CD4-positive, CD25-positive, alpha-beta regulatory T cell (primary cell): ENCODE measurements at regions not wholly inside any gene's neighbourhood (a gene's known extent, or its start where the extent isn't known, plus 50 kb on each side); places are given as distances from the start of the nearest gene placed in this dataset.

Experiments
- ATAC-seq, 2 donors: fragments of 150-1000 bp; cut with Tn5 transposase; one replicate each; pipeline ENCODE4 v1.10.0; 2021; ENCODE audit warnings: low read depth in 2 of 2, moderate number of reproducible peaks in 2 of 2, moderate library complexity in 1 of 2
- DNase-seq, 3 donors: peaks; one replicate each; pipeline versions ENCODE4 v3.0.0 to v3.0.0-alpha.2; 2012 to 2022; ENCODE audit warnings: mixed read lengths in 1 of 3
- H3K27ac ChIP-seq: one replicate; pipeline ENCODE4 v1.7.0; 2013; ENCODE audit warnings: mild to moderate bottlenecking, low read length; ENCODE audit not compliant: insufficient read depth, poor library complexity, severe bottlenecking
- H3K27me3 ChIP-seq: one replicate; pipeline ENCODE4 v1.7.0; 2013; ENCODE audit warnings: low read length; ENCODE audit not compliant: control insufficient read depth, insufficient read depth
- H3K36me3 ChIP-seq: one replicate; pipeline ENCODE4 v1.7.0; 2013; ENCODE audit warnings: mild to moderate bottlenecking, low read length, moderate library complexity; ENCODE audit not compliant: control insufficient read depth, insufficient read depth
- H3K4me1 ChIP-seq: 2 replicates; pipeline ENCODE4 v1.7.0; 2013; ENCODE audit warnings: mild to moderate bottlenecking, low read length; ENCODE audit not compliant: insufficient read depth, control insufficient read depth, poor library complexity, severe bottlenecking
- H3K4me3 ChIP-seq: one replicate; pipeline ENCODE4 v1.7.0; 2013; ENCODE audit warnings: low read depth, mild to moderate bottlenecking, low read length, moderate library complexity
- H3K9me3 ChIP-seq, 2 experiments: 1 replicate in 1 of 2; 2 replicates in 1 of 2; pipeline ENCODE4 v1.7.0; 2013; ENCODE audit warnings: low read length in 2 of 2, mild to moderate bottlenecking in 1 of 2, moderate library complexity in 1 of 2; ENCODE audit not compliant: control insufficient read depth in 2 of 2
- H3K27ac Mint-ChIP-seq, 3 donors: one replicate each; pipeline ENCODE4 v1.8.0; 2020 to 2022; ENCODE audit warnings: mild to moderate bottlenecking in 3 of 3, mixed read lengths in 3 of 3, moderate library complexity in 2 of 3
- H3K27me3 Mint-ChIP-seq: one replicate; pipeline ENCODE4 v1.8.0; 2022; ENCODE audit warnings: mild to moderate bottlenecking, mixed read lengths
- H3K36me3 Mint-ChIP-seq: one replicate; pipeline ENCODE4 v1.8.0; 2020; ENCODE audit warnings: mixed read lengths
- H3K4me1 Mint-ChIP-seq, 4 donors: one replicate each; pipeline ENCODE4 v1.8.0; 2020 to 2022; ENCODE audit warnings: mixed read lengths in 4 of 4, mild to moderate bottlenecking in 1 of 4
- H3K4me3 Mint-ChIP-seq, 4 donors: one replicate each; pipeline ENCODE4 v1.8.0; 2020 to 2022; ENCODE audit warnings: mild to moderate bottlenecking in 4 of 4, mixed read lengths in 4 of 4, moderate library complexity in 3 of 4
- H3K9me3 Mint-ChIP-seq, 7 donors: one replicate each; pipeline ENCODE4 v1.8.0; 2020 to 2022; ENCODE audit warnings: mixed read lengths in 7 of 7, mild to moderate bottlenecking in 3 of 7, moderate library complexity in 2 of 7

GRCh38 chr6:81340946-81341345 is 411.5 kb downstream of the TENT5A start:
- Histone ChIP-seq H3K4me1 (no peaks in the 10 kb centered on the region), H3K9me3 (no peaks in the 10 kb centered on the region), H3K27me3 (no peaks in the 10 kb centered on the region), H3K36me3 (no peaks in the 10 kb centered on the region), H3K4me3 (no peak overlapping the region), H3K27ac (no peak overlapping the region)
- no peak overlapping the region for H3K4me3 Mint-ChIP-seq
- DNase-seq (no peak), ATAC-seq (no peak)
- no peaks in the 10 kb centered on the region for H3K36me3 Mint-ChIP-seq
- H3K9me3 Mint-ChIP-seq, result peaks cover 3 to 26% (median 9%) of the 10 kb centered on the region in 7 donors
- no peak overlapping the region for H3K27ac Mint-ChIP-seq
- no peaks in the 10 kb centered on the region for H3K27me3 Mint-ChIP-seq
- no peaks in the 10 kb centered on the region for H3K4me1 Mint-ChIP-seq

- H3K36me3 Mint-ChIP-seq, result no peaks in the 10 kb centered on the region
- Histone ChIP-seq H3K9me3 (peaks cover 0 to 3% of the 10 kb centered on the region in 2 experiments), H3K27ac (no peak overlapping the region), H3K27me3 (no peaks in the 10 kb centered on the region), H3K4me1 (no peaks in the 10 kb centered on the region), H3K4me3 (no peak overlapping the region), H3K36me3 (no peaks in the 10 kb centered on the region)
- DNase-seq (no peak), ATAC-seq (no peak)
- H3K4me3 Mint-ChIP-seq, result no peak overlapping the region
- no peak overlapping the region for H3K27ac Mint-ChIP-seq
- no peaks in the 10 kb centered on the region for H3K27me3 Mint-ChIP-seq
- H3K9me3 Mint-ChIP-seq, result peaks cover 0 to 10% (median 2%) of the 10 kb centered on the region in 7 donors
- H3K4me1 Mint-ChIP-seq, result no peaks in the 10 kb centered on the region
These were observed 421.0 kb downstream of the TENT5A start for GRCh38 chr6:81331526-81331925.

GRCh38 chr6:81328700-81329099 is 423.8 kb downstream of the TENT5A start:
- H3K36me3 ChIP-seq, result no peaks in the 10 kb centered on the region
- no peaks in the 10 kb centered on the region for H3K36me3 Mint-ChIP-seq

DNA sequence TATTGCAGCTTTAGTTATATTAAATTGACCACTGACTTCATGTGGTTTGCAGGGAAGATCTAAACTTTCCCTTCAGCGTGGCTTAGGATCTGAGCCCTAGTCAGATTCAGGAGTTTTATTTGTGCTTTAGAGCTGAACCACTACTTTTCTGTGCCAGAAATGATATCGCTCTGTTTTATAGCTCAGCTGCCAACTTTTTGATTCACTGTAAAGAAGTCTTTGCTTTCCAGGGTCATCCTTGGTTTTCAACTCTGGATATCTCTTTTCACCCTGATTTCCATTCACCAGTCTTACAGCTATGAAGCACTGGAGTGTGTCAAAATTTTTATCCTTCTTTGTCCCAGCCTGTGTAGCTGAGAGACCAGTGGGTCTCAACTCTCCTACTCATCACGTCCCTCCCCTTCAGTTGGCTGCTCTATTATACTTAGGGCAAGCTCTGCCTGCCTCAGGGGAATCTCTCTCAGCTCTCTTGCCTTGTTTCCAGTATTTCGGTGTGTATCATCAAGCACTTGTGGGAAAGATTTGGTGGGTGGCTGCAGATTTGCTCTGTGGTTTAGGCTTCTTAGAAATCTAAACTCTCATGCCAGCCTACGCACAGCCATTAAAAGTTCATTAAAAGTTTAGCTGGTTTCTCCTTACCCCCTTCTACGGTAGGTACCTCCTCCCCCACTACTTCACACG is 425.5 kb downstream of the TENT5A start:
- Histone ChIP-seq H3K9me3 (no peaks in the 10 kb centered on the region), H3K4me1 (no peaks in the 10 kb centered on the region), H3K27ac (no peak overlapping the region), H3K4me3 (no peak overlapping the region), H3K36me3 (no peaks in the 10 kb centered on the region), H3K27me3 (no peaks in the 10 kb centered on the region)
- ATAC-seq, result no peak
- H3K9me3 Mint-ChIP-seq, result peaks cover 0 to 5% (median 2%) of the 10 kb centered on the region in 7 donors
- DNase-seq, result no peak
- no peaks in the 10 kb centered on the region for H3K4me1 Mint-ChIP-seq
- no peak overlapping the region for H3K27ac Mint-ChIP-seq
- H3K36me3 Mint-ChIP-seq, result no peaks in the 10 kb centered on the region
- no peak overlapping the region for H3K4me3 Mint-ChIP-seq
- H3K27me3 Mint-ChIP-seq, result no peaks in the 10 kb centered on the region

More at GRCh38 chr6:81328700-81329099, 423.8 kb downstream of the TENT5A start:
- peaks cover 0 to under 1% of the 10 kb centered on the region in 2 experiments for H3K9me3 ChIP-seq
- Mint-ChIP-seq H3K27me3 (no peaks in the 10 kb centered on the region), H3K4me1 (no peaks in the 10 kb centered on the region), H3K4me3 (no peak overlapping the region), H3K27ac (no peak overlapping the region), H3K9me3 (peaks cover 0 to 7% (median 1%) of the 10 kb centered on the region in 7 donors)
- DNase-seq (no peak), ATAC-seq (no peak)
- no peak overlapping the region for H3K27ac ChIP-seq
- H3K4me1 ChIP-seq, result no peaks in the 10 kb centered on the region
- H3K4me3 ChIP-seq, result no peak overlapping the region
- no peaks in the 10 kb centered on the region for H3K27me3 ChIP-seq

GRCh38 chr6:81309811-81310210 is 442.7 kb downstream of the TENT5A start:
- Mint-ChIP-seq H3K27me3 (no peaks in the 10 kb centered on the region), H3K9me3 (peaks cover 3 to 12% (median 6%) of the 10 kb centered on the region in 7 donors), H3K27ac (no peak overlapping the region), H3K4me1 (peaks cover 0 to 5% (median 0%) of the 10 kb centered on the region in 4 donors), H3K36me3 (no peaks in the 10 kb centered on the region), H3K4me3 (no peak overlapping the region)
- no peaks in the 10 kb centered on the region for H3K36me3 ChIP-seq
- ATAC-seq (no peak), DNase-seq (no peak)
- no peaks in the 10 kb centered on the region for H3K9me3 ChIP-seq
- no peak overlapping the region for H3K27ac ChIP-seq
- no peaks in the 10 kb centered on the region for H3K27me3 ChIP-seq
- H3K4me1 ChIP-seq, result no peaks in the 10 kb centered on the region
- H3K4me3 ChIP-seq, result no peak overlapping the region

DNA sequence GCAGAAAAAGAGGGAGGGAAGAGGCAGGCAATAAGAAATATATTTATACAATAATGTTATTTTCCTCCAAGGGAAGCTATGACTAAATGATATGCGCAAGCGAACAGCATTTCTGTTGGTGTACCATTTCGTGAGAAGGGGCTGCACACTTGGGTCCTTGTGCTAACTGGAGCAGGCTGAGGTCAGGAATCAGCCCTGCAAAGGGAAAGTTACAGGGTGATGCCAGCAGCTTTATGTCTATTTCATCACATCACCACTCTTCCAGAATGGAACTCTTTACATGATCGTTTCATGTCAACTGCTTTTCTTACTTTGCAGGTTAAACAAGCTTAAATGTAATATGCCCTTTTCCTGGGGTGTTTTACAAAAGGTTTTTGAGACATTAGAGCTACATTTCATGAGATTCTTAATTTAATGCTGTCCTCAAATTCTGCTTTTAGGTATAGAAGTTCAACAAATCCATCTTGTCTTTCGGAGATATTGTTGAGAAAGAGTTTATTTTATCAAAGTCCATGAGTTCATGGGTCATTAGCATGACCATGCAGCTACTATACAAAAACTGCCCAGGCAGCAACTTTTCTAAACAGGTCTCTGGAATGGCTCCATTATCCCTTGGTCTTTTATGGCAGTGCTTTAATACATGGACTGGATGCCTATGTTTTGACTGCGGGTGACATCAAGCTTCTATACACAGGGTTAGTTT is 443.8 kb downstream of the TENT5A start:
- no peaks in the 10 kb centered on the region for H3K4me1 ChIP-seq
- Mint-ChIP-seq H3K36me3 (no peaks in the 10 kb centered on the region), H3K9me3 (peaks cover 2 to 11% (median 5%) of the 10 kb centered on the region in 7 donors), H3K27me3 (no peaks in the 10 kb centered on the region), H3K27ac (no peak overlapping the region), H3K4me1 (peaks cover 0 to 4% (median 0%) of the 10 kb centered on the region in 4 donors), H3K4me3 (no peak overlapping the region)
- no peaks in the 10 kb centered on the region for H3K27me3 ChIP-seq
- H3K9me3 ChIP-seq, result no peaks in the 10 kb centered on the region
- ATAC-seq, result no peak
- no peak for DNase-seq
- no peak overlapping the region for H3K27ac ChIP-seq
- H3K4me3 ChIP-seq, result no peak overlapping the region
- no peaks in the 10 kb centered on the region for H3K36me3 ChIP-seq

DNA sequence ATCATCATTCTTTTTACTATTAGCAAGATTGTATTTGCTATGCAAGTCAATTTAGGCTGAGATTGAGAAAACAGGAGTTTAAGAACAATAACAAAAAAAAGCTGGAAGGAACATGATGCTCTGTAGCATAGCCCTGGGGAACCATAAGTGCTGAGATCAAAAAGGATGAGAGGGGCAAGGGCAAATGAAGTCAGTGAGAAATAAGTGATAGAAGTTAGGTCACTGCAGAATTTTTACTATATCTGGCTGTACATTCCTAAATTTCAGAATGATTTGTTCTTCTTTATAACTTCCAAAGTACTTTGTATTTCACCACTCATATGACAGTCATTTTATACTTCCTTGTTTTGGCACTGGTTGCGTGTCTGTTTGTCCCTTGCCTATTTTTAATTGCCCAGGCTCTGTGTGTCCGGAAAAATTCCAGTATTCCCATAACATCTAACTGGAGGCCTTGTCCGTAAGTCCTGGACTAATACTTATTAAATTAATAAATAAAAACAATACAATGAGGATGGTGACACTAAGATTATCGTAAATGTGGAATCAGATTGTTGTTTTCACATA is 444.7 kb downstream of the TENT5A start:
- Mint-ChIP-seq H3K36me3 (no peaks in the 10 kb centered on the region), H3K4me3 (no peak overlapping the region), H3K27ac (no peak overlapping the region), H3K9me3 (peaks cover 0 to 5% (median 2%) of the 10 kb centered on the region in 7 donors), H3K4me1 (no peaks in the 10 kb centered on the region), H3K27me3 (no peaks in the 10 kb centered on the region)
- H3K27me3 ChIP-seq, result no peaks in the 10 kb centered on the region
- no peak for DNase-seq
- no peaks in the 10 kb centered on the region for H3K4me1 ChIP-seq
- no peak overlapping the region for H3K4me3 ChIP-seq
- H3K27ac ChIP-seq, result no peak overlapping the region
- no peaks in the 10 kb centered on the region for H3K9me3 ChIP-seq
- H3K36me3 ChIP-seq, result no peaks in the 10 kb centered on the region
- no peak for ATAC-seq
